ENCODE measurements at regions not wholly inside any gene's neighbourhood (a gene's known extent, or its start where the extent isn't known, plus 50 kb on each side); places are given as distances from the start of the nearest gene placed in this dataset.

DNA sequence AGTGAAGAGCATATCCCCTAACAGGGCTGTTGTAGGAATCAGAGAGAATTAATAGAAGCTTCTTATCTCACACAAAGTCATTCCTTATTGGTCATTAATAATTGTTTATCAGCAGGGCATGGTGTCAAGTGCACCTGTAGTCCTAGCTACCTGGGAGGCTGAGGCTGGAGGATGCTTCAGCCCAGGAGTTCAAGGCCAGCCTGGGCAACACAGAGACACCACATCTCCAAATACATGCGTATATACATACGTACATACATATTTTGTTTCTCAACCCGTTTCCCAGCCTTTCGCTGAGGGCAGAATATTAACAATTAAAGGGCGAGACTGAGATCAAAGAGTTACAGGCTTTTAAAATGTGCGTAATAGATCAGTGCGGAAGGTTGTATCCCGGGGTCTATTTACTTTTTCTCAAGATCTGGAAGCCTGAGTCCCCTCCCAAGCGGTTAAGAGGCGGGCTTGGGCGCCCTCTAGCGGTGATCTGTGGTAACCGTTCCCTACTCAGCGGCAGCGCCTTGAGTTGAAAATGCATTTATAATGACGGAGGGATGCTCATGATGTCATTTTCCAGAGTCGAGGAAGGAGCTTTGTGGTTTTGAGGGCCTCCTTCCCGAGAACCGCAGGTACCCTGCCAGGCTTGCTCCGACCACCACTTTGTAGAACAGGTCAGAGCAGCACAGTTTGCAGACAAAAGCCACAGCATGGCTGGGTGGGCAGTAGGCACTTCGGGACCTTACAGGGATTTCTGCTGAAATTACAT is 169.6 kb upstream of the GPR12 start:
- DNase-seq = peak; percentile 83

DNA sequence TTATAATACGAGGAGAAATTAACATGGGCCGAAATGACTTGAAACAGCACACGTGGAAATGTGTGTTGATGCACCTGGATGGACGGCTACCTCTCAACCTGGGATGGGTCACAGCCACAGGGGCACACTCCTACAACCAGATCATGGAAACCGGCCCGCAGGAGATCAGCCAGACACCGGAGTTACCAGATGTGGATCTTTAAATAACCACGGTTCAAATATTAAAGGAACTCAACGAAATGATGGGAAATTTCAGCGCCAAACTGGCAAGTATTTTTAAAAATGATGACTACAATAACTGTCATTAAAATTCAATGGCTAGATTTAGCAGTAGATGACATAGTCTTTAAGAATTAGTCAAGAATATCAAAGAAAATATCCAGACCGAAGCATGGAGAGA is 166.9 kb upstream of the GPR12 start:
- DNase-seq = no peak

DNA sequence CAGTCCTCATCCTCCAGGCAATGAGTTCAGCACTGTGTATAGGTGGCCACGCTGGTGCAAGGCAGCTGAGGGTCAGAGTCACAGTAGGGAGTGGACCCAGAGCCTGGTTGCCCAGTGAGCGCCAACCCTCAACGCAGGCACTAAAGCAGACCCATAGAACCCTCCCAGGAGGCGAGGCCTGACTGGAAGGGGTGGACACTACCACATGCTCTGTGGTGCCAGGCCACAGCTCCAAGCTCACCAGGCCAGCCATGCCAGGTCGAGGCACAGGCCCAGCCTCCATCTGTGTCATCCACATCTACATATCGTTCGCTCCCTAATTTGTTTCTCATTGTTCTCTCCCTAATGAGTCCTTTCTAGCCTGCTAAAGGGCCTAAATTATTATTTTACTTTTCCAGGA is 165.8 kb upstream of the GPR12 start:
- no peak for DNase-seq

DNA sequence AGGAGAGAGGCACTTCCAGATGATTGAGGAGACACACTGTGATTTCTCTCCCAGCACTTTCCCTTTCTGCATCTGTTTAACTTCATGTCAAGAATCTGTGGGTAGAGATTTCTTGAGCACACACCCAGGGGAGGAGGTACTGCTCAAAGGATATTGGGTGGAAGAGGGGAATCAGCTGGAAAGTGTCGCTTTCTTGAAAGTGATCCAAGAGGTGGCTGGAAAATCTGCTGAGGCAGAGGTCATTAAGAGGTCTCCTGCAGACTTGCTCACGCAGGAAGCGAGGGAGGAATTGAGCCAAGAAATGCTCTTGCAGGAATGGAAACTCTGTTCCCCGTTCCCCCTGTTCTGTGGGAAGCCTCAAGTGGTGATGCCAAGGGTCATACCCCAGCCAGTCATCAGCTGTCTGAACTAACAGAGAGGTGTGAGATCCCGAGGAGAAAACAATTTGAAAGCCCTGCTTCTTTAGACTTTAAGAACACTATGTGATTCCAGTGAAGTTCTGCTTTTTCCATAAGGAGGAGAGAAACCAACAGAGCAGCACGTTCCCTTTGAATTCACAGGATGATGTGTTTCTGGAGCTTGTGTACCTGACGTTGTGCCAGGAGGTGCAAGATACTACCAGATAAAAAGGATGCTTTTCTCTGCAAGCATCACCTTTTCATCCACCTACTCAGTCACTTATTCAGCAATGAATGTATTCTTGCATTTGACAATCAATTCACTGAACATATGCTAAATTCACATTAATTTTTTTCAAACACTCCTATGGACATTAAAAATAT is 163.4 kb upstream of the GPR12 start:
- DNase-seq = no peak

DNA sequence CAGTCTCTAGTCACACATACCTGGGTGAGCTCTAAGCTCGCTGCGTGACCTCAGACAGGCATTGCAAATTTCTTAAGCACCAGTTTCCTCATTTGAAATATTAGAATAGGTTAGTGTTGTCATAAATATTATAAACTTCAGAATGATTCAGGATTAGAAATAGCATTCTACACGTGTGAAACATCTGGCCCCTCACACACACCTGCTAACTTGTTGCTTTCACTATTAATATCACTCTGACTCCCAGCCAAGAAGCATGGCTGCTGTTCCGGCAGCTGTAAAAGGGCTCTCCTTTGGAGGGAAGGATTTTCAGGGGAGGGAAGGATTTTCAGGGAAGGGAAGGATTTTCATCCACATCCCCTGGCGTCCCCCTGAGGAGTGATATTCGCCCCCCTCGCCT is 161.3 kb upstream of the GPR12 start:
- DNase-seq = no peak

DNA sequence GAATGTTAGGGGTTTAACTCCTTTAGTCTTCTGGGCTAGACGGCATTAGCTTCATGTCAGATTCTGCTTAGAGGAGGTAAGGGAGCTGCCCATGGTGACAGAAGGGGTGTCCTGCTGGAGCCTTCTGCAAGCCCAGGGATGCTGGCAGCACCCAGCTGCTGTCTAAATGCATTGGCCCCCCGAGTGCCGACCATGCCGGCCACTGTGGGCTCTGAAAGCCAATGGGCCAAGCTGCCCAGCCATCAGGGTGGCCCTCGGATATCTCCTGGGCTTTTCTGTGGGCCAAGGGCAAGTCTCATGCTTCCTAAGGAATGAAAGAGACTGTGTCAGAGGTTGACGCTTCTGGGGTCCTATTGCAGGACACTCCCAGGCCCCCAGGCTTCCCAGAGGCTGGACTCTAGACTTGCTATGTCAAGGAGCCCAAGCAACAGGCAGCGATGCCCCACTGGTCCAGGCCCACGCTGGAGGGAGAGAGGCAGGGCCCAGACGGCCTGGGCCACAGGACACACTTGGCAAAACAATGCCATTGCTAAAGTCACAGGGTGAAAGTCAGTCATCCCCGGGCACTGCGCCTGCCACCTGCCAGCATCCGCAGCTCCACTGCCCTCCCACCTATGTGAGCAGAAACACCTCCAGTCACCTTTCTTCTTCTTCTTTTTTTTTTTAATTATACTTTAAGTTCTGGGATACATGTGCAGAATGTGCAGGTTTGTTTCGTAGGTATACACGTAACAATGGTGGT is 160.2 kb upstream of the GPR12 start:
- no peak for DNase-seq

DNA sequence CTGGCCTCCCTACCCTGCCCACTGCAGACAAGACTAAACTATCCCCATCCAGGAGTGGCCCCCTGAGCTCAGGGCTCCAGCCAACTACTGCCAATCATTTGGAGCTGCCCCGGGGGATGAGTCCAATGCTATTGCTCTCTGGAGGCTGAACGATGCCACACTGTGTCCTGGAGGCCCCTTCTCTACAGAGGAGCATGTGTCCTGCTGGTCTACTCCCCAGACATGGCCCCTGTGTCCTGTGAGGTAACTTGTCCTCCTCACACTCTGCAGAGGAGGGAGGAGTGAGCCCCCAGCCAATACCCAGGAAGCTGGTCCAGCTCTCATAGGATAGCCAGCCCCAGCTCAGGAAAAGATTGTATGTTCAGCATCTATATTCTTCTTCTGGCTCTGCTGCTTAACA is 159.1 kb upstream of the GPR12 start:
- no peak for DNase-seq

DNA sequence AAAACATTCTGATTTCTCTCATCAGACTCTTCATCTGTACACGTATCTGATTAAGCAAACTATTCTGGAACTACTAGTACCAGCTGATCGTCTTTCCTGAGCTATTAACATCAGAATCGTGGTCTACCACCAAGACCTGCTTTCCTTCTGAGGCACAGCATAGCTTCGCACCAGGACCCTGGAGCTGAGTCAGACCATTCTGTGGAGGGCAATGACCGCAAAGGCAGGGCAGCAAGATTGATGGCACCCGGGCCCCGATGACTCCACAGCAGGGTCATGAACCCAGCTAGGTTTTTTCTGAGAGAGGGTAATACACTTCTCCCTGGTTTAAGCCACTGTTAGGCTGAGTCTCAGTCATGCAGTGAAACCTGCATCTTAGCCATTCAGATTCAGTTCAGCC is 158.7 kb upstream of the GPR12 start:
- DNase-seq = no peak

DNA sequence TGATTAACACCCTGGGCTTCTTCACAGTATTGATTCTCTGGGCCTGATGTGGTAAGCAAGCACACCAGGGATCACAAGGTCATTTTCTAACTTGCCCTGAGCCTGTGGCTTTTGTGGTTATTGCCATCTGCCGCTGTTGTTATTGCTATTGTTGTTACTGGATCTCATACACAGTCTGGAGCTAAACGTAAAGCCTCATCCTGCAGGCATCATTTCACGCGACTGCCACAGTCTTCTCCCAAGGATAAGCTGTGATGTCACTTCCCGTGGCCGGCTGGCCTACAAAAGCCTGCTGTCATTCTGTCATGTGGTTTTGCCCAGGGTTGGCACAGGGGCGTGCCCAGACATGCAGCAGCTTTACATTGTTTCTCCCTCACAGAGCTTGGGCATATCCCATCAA is 154.0 kb upstream of the GPR12 start:
- DNase-seq = no peak

DNA sequence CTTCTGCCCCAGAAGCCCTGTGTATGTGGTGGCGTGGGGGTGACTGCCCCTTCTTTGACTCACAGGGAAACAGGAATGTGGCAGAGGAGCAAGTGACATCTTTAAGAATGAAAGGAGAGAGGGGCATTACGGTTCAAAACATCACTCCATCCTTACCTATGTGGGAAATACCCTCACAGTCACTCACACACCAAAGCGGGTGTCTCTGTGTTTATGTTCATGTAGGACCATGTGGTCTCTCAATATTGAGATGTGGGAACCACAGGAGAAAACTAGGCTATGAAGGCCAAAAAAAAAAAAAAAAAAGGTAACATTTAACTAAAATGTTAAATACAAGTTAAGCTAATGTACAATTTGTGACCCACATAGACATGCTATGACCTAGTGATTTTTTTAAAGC is 153.6 kb upstream of the GPR12 start:
- DNase-seq = no peak

DNA sequence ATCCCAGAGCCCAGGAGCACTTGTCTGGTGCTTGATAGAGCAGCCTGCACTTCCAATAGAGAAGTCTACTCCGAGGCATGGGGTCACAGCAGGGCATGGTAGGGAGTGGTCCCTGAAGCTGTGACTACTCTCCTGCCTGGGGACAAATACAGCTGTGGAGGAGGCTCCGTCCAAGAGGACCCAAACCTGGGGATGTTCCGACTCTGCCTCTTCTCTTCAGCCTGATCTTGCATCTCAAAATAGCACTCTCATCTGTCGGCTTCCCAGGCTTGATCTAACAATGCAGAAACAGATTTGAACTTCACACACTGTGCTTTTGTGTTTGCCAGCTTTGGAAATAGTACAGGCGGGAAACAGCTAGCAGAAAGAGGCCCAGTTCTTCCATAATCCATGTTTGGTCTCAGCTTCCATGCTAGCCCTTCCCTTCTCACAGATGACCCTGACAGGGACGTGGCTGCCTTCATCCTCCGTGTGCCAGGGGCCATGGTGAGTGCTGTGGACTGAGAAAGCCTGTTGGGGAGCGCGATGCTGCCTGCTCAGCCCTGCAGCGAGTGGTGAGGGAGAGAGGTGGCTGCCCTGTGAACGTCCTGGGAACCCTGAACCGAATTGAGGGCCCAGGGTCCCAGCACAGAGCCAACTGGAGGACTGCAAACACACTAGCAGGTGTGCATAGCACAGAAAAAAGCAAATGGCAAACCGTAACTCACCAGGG is 150.3 kb upstream of the GPR12 start:
- no peak for DNase-seq

DNA sequence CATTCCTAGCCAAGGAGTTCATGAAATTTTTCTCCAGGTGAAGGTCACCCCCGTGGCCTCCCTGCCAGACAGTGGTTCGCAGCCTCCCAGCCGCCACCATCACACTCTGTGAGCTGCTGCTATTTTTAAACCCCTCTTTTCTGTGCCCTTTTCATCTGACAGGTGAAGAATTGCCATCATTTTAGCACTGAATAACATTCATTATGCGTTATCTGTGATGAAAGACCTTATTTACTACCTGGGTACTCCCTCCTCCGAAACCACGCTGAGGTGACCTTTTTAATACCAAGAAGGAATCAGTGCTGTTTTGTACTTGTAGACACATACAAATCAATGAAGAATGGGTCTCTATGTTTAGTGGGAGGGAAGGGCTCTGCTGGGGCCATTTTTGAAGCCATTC is 148.9 kb upstream of the GPR12 start:
- no peak for DNase-seq

DNA sequence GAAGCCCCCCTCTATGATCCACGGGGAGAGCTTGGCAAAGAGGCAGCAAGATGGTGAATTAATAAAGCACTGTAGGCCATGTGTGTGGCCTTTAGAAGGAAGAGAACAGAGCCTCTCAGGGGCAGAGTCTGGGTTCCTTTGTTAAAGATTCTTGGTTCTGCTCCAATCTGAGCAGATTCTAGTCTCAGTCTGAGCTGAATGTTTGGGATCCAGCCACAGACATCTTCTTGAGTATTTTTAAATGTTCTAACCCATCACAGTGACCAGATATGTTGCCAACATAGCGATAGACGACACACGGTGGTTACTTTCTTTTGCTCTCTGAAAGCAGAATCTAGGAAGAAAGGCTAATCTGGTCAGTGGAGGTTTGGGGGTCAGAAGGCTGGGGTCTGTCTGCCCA is 147.5 kb upstream of the GPR12 start:
- no peak for DNase-seq

DNA sequence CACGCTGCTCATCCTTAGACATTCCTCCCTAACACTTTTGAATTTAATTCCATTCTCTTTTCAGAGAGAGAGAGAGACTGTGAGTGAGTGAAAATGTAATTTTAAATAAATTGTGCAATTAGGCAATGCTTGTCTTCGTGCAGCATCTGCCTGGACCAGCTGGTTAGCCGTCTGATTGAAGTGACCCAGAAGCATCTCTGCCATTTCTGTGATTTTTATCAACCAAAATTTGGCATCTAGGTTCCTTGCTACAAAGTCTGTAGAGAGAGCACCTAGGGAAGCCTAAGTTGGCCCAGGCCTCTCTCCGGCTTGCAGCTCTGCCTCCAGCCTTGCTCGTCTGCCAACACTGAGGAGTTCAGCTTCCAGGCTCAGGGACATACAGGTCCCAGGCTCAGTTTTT is 138.6 kb upstream of the GPR12 start:
- DNase-seq = no peak

DNA sequence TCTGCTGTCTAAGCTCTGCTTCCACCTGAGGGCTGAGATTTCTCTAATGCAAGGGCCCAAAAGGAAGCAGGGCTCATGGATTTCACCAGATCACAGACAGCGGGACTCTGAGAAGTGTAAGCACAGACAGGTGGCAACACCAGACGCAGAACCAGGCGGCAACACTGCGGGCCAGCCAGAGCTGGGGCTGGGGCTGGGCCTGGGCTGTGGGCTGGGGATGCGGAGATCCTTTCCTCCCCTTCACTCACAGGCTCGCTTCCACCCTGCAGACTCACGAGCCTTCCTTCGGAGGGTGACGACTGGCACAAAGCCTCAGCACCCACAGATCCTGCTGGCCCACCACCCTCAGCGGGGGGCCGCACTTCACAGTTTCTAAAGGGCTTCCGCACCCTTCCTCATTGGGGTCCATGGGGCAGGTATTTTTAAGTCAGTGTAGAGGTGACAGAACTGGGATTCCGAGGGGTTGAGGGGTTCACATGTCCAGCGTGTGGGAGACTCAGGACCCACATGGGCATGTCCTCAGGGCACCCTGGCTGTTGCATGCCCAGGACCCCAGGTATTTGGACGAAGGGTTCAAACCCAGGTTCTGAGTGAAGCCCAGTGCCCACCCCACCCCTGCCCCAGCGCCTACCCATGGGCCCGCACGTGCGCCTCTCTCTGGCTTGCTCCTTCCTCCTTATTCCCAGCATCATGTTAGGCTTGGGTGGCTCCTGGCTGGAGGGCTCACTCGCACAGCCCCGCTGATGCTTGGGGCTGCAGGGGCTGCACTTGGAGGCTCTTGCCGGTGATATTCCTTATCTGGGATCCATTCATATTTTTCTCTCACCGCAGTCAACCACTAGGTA is 137.3 kb upstream of the GPR12 start:
- DNase-seq = no peak

DNA sequence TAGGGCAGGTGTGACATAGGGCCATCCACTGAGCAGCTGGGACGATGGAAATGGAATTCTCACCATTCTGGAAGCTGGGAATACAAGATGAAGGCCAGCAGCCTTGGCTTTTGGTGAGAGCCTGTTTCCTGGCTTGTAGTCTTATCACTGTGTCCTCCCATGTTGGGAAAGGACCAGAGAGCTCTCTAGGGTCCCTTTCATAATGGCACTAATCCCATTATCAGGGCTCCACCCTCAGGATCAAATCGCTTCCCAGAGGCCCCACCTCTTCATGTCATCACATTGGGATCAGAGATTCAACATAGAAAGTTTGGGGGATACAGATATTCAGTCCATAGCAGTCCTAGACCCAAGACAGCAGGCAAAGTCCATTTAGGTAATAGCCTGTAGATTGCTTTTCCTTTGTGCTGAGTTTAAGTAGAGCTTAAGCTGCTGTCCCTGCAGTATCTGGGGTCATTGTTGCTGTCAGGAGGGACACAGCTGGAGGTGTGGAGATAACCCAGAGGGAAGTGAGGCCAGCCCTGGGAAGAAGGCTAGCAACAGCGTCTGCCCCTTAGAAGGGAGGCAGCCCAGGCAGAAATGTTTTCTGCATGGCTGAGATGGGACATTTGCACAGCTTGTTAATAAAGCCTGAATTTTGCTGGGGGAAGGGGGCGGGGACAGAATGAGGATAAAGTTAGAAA is 136.5 kb upstream of the GPR12 start:
- DNase-seq = no peak

DNA sequence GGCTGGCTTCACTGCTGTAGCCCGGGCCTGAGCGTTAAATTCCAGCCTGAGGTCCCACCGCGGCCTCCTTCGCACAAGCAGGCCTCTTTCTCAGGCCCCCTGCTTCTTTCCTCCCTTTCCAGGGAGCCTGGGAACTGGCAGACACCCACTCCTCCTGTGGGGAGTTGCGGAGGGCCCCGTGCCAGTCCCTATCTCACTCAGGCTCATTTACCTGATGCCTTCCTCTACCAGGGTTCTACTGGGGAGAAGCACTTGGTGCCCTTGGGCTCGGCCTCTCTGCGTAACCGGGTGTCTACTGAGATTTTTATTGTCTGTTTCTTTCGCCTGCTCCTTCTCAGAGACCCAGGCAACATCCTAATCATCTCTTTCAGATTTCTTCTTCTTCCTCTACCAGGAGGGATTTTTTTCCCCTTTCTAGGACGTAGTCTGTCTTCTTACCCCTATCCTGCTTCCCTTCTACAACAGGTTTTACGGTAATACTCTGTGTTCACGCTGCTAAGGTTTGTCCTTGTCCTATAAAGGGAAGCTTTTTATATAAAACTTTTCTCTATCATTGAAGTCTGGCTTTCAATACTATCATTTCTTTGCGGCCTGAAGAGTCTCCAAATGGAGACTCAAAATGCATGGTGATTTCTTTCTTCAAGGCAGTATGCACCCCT is 135.4 kb upstream of the GPR12 start:
- no peak for DNase-seq

DNA sequence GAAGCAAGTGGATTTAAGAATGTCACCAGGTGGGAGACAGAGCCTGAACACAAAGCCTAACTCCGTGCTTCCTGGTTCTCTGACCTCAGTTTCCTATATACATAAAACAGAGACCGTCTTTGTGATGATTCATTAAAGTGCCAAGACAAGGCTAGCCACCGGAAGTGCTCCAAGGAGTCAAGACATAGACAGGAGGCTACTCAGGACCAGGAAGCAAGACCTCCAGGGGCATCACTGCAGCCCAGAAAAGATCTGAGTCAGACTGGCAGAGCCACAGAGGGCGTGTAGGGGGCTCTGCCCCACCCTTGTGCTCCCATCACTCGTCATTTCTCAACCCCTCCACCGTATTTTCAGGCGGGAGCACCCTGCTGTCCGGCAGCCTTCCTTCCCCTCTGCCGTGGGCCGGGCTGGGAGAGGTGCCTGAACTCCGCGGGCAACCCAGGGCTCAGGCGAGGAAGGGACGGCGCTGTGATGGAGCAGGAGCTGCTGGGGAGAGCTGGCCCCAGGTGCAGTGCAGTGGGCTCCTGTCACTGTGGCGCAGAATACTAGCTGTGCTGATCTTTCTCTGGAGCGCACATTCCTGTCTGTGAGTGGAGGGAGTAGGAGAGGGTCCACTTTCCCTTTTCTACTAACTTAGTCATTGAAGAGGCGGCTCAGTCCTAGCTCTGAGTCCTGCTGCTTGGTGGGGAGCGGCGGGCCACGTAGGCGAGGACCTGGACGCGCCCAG is 134.7 kb upstream of the GPR12 start:
- DNase-seq = no peak

DNA sequence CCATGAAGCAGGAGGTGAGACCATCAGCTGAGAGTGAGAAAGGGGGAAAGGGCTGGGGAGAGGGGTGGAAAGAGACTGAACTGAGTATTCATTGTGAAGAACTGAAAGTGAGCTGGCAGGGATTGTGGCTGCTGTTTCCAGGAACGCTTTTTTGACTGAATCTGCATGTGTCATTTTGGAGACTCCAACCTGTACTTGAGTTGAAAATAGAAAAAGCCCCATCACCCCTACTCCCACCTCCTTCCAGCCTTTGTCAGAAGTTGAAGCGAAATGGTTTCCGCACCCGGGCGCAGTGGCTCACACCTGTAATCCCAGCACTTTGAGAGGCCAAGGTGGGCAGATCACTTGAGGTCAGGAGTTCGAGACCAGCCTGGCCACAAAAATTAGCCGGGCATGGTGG is 128.0 kb upstream of the GPR12 start:
- DNase-seq = no peak

DNA sequence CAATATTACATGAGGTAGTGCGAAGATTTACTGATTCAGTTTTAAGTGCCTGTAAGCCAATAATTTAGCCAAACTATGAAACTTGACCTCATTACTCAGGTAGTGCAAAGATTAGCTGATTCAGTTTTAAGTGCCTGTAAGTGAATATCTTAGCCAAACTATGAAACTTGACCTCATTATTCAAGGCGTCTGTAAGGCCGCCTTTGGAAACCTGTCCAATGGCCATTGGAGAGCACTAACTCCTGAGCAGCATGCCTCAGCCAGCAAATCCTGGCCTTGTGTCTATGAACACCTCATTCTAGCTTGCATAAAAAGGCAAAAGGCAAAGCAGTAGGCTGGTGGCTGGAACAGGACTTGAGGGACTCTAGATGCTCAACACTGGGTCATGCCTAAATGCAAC is 127.0 kb upstream of the GPR12 start:
- no peak for DNase-seq
